ENCODE measurements at regions not wholly inside any gene's neighbourhood (a gene's known extent, or its start where the extent isn't known, plus 50 kb on each side); places are given as distances from the start of the nearest gene placed in this dataset.

DNA sequence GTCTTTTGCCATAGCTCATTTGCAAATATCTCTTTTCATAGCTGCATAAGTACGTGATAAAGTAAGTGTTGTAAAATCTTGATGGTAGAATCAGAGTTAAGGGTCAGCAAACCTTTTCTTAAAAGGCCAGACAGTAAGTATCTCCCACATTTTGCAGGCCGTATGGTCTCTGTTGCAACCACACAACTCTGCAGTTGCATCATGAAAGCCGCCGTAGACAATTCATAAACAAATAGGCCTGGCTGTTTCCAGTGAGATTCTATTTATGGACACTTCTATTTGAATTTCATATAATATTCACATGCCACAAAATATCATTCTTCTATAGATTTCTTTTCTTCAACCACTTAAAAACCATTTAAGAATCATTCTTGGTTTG is 248.5 kb downstream of the TLE3 start:
- TF ChIP-seq, protein P1, sequence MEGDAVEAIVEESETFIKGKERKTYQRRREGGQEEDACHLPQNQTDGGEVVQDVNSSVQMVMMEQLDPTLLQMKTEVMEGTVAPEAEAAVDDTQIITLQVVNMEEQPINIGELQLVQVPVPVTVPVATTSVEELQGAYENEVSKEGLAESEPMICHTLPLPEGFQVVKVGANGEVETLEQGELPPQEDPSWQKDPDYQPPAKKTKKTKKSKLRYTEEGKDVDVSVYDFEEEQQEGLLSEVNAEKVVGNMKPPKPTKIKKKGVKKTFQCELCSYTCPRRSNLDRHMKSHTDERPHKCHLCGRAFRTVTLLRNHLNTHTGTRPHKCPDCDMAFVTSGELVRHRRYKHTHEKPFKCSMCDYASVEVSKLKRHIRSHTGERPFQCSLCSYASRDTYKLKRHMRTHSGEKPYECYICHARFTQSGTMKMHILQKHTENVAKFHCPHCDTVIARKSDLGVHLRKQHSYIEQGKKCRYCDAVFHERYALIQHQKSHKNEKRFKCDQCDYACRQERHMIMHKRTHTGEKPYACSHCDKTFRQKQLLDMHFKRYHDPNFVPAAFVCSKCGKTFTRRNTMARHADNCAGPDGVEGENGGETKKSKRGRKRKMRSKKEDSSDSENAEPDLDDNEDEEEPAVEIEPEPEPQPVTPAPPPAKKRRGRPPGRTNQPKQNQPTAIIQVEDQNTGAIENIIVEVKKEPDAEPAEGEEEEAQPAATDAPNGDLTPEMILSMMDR (IDR thresholded peaks at IDR 0.05): no peak
- TF ChIP-seq EP300 (IDR thresholded peaks at IDR 0.05; ENCODE audit: low read depth): no peak
- TF ChIP-seq POLR2A (IDR thresholded peaks at IDR 0.05): no peak
- TF ChIP-seq POLR2AphosphoS5 (IDR thresholded peaks at IDR 0.05): no peak
